ENCODE measurements at regions not wholly inside any gene's neighbourhood (a gene's known extent, or its start where the extent isn't known, plus 50 kb on each side); places are given as distances from the start of the nearest gene placed in this dataset.
A peak's percentile ranks its signal among the peaks of the same experiment; 100 is the strongest.

GRCh38 chr3:7793786-7794185 lies 707.8 kb upstream of the LMCD1 start:
- no peak for DNase-seq

GRCh38 chr3:7798276-7798675 lies 703.3 kb upstream of the LMCD1 start:
- no peak for DNase-seq

- DNase-seq, result peak; percentile 12
Observed at GRCh38 chr3:7800006-7800780, 701.4 kb upstream of the LMCD1 start.

GRCh38 chr3:7812490-7812889 lies 689.1 kb upstream of the LMCD1 start:
- DNase-seq, result no peak

- no peak for DNase-seq
Observed at GRCh38 chr3:7813365-7813764, 688.3 kb upstream of the LMCD1 start.

GRCh38 chr3:7817239-7817638 lies 684.4 kb upstream of the LMCD1 start:
- DNase-seq, result no peak

GRCh38 chr3:7820969-7821368 lies 680.7 kb upstream of the LMCD1 start:
- DNase-seq, result no peak

- DNase-seq, result no peak
Observed at GRCh38 chr3:7821858-7822257, 679.8 kb upstream of the LMCD1 start.

- DNase-seq, result no peak
Observed at GRCh38 chr3:7841451-7841850, 660.2 kb upstream of the LMCD1 start.

GRCh38 chr3:7843441-7843840 lies 658.2 kb upstream of the LMCD1 start:
- DNase-seq, result no peak

- DNase-seq, result no peak
Observed at GRCh38 chr3:7847021-7847420, 654.6 kb upstream of the LMCD1 start.

- no peak for DNase-seq
Observed at GRCh38 chr3:7847521-7847920, 654.1 kb upstream of the LMCD1 start.

- no peak for DNase-seq
Observed at GRCh38 chr3:7854266-7854665, 647.4 kb upstream of the LMCD1 start.

GRCh38 chr3:7854721-7855120 lies 646.9 kb upstream of the LMCD1 start:
- DNase-seq, result no peak

GRCh38 chr3:7865611-7866010 lies 636.0 kb upstream of the LMCD1 start:
- DNase-seq, result no peak

- no peak for DNase-seq
Observed at GRCh38 chr3:7867587-7867986, 634.0 kb upstream of the LMCD1 start.

GRCh38 chr3:7871003-7871560 lies 630.5 kb upstream of the LMCD1 start:
- DNase-seq, result no peak

GRCh38 chr3:7874116-7874515 lies 627.5 kb upstream of the LMCD1 start:
- no peak for DNase-seq

- no peak for DNase-seq
Observed at GRCh38 chr3:7875925-7876324, 625.7 kb upstream of the LMCD1 start.

- DNase-seq, result peak; percentile 88
Observed at GRCh38 chr3:7876741-7877297, 624.8 kb upstream of the LMCD1 start.

GRCh38 chr3:7877312-7877711 lies 624.3 kb upstream of the LMCD1 start:
- no peak for DNase-seq

- DNase-seq, result no peak
Observed at GRCh38 chr3:7879572-7879971, 622.1 kb upstream of the LMCD1 start.

- DNase-seq, result no peak
Observed at GRCh38 chr3:7881946-7882345, 619.7 kb upstream of the LMCD1 start.

- DNase-seq, result no peak
Observed at GRCh38 chr3:7897655-7898054, 604.0 kb upstream of the LMCD1 start.

GRCh38 chr3:7913283-7913682 lies 588.3 kb upstream of the LMCD1 start:
- no peak for DNase-seq

All from central memory CD4-positive, alpha-beta T cell (primary cell).